ENCODE measurements at regions not wholly inside any gene's neighbourhood (a gene's known extent, or its start where the extent isn't known, plus 50 kb on each side); places are given as distances from the start of the nearest gene placed in this dataset.

GRCh38 chr5:67400752-67401151 is 204.2 kb upstream of the CD180 start:
- TF ChIP-seq CTCF (IDR thresholded peaks at IDR 0.05; ENCODE audit: low read depth, low read length, poor library complexity, severe bottlenecking) (no peak), EZH2phosphoT487 (IDR thresholded peaks at IDR 0.05; ENCODE audit: borderline replicate concordance, low read length) (no peak)

Data from DOHH2 (cell line).